Hematopoietic multipotent progenitor cell treated with erythropoietin and hydrocortisone succinate and interleukin-3 and kit ligand, for 15 days (in vitro differentiated cells): ENCODE measurements at regions not wholly inside any gene's neighbourhood (a gene's known extent, or its start where the extent isn't known, plus 50 kb on each side); places are given as distances from the start of the nearest gene placed in this dataset.
"Not testable (repeated sequence)": the region's sequence is repeated elsewhere in the genome, so short reads cannot be mapped to it uniquely, and the experiment has no call there.

Experiments
- DNase-seq: peaks from one replicate; pipeline ENCODE4 v3.0.0-alpha.2; 2015; ENCODE audit warnings: low spot score

- no peak for DNase-seq
Observed at GRCh38 chr5:124178050-124178449, 568.4 kb downstream of the ZNF608 start.

GRCh38 chr5:124176692-124177091 is 569.7 kb downstream of the ZNF608 start:
- DNase-seq = no peak

GRCh38 chr5:124173386-124173785 is 573.1 kb downstream of the ZNF608 start:
- DNase-seq = no peak

- DNase-seq = no peak
Observed at GRCh38 chr5:124172389-124173003, 573.9 kb downstream of the ZNF608 start.

- DNase-seq = not testable (repeated sequence)
Observed at GRCh38 chr5:124168093-124168492, 578.3 kb downstream of the ZNF608 start.

GRCh38 chr5:124162767-124163532 is 583.5 kb downstream of the ZNF608 start:
- DNase-seq = no peak

- no peak for DNase-seq
Observed at GRCh38 chr5:124161266-124161665, 585.2 kb downstream of the ZNF608 start.

- DNase-seq = no peak
Observed at GRCh38 chr5:124160265-124160664, 586.2 kb downstream of the ZNF608 start.

- DNase-seq = no peak
Observed at GRCh38 chr5:124157320-124157719, 589.1 kb downstream of the ZNF608 start.

GRCh38 chr5:124156415-124156996 is 589.9 kb downstream of the ZNF608 start:
- no peak for DNase-seq

- DNase-seq = no peak
Observed at GRCh38 chr5:124154714-124155113, 591.7 kb downstream of the ZNF608 start.

GRCh38 chr5:124153588-124153987 is 592.9 kb downstream of the ZNF608 start:
- DNase-seq = no peak

- DNase-seq = no peak
Observed at GRCh38 chr5:124148574-124148973, 597.9 kb downstream of the ZNF608 start.

GRCh38 chr5:124140060-124140459 is 606.4 kb downstream of the ZNF608 start:
- no peak for DNase-seq

GRCh38 chr5:124139477-124139876 is 607.0 kb downstream of the ZNF608 start:
- DNase-seq = no peak

GRCh38 chr5:124136609-124137008 is 609.8 kb downstream of the ZNF608 start:
- DNase-seq = no peak

- DNase-seq = no peak
Observed at GRCh38 chr5:124134941-124135340, 611.5 kb downstream of the ZNF608 start.

GRCh38 chr5:124133406-124133805 is 613.0 kb downstream of the ZNF608 start:
- no peak for DNase-seq

GRCh38 chr5:124132843-124133242 is 613.6 kb downstream of the ZNF608 start:
- no peak for DNase-seq

- no peak for DNase-seq
Observed at GRCh38 chr5:124131466-124131865, 615.0 kb downstream of the ZNF608 start.

- DNase-seq = no peak
Observed at GRCh38 chr5:124130816-124131215, 615.6 kb downstream of the ZNF608 start.

GRCh38 chr5:124128867-124129266 is 616.9 kb downstream of the CSNK1G3 start:
- DNase-seq = no peak

- no peak for DNase-seq
Observed at GRCh38 chr5:124126504-124127217, 614.7 kb downstream of the CSNK1G3 start.
